ENCODE measurements at regions not wholly inside any gene's neighbourhood (a gene's known extent, or its start where the extent isn't known, plus 50 kb on each side); places are given as distances from the start of the nearest gene placed in this dataset.

DNA sequence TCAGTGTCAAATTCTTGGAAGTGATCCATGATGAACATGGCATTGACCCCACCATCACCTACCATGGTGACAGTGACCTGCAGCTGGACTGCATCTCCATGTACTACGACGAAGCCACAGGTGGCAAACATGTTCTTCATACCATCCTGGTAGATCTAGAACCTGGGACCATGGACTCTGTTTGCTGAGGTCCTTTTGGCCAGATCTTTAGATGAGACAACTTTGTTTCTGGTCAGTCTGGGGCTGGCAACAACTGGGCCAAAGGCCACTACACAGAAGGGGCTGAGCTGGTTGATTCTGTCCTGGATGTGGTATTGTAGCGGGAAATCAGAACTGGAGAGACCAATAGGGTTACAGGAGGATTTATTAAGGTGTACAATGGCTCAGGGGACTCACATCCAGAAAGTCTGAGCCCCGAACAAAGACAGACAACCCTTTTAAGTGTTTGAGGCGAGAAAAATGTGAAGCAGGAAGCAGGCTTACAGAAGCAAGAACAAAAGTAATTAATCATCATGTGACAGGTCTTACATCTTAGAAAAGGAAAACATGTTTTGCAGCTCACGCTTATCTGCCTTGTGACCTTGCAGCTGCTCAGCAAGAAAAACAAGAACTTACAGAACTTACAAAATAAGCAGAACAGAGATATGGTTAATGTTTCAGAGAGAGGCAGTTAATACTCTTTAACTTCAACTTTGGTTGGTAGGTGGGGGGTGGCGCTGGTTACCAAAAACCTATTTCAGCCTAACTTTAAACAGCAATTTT is 58.8 kb upstream of the MOCS1 start:
- no peak for DNase-seq (ENCODE audit: low spot score)

Measured in activated CD4-positive, alpha-beta T cell treated with anti-CD3 and anti-CD28 coated beads, Interleukin-2, Interleukin-4, amounts not matched to agents 100 ng/mL and 50 ng/mL, durations not matched to agents 16 hours and 8 hours (primary cell).